HG02884 (cell line): ENCODE measurements at regions not wholly inside any gene's neighbourhood (a gene's known extent, or its start where the extent isn't known, plus 50 kb on each side); places are given as distances from the start of the nearest gene placed in this dataset.
"Not testable (repeated sequence)": the region's sequence is repeated elsewhere in the genome, so short reads cannot be mapped to it uniquely, and the experiment has no call there.

ENCODE experiments used
- ATAC-seq: cut with Tn5 transposase; IDR thresholded peaks from one replicate; pipeline ENCODE4 v1.9.1; 2021; ENCODE audit warnings: mild to moderate bottlenecking, moderate library complexity; ENCODE audit not compliant: unreplicated experiment

- ATAC-seq: no peak
These were observed 153.9 kb upstream of the CES5A start for GRCh38 chr16:56029026-56029425.

GRCh38 chr16:56022818-56023217, 147.6 kb upstream of the CES5A start:
- no peak for ATAC-seq

DNA sequence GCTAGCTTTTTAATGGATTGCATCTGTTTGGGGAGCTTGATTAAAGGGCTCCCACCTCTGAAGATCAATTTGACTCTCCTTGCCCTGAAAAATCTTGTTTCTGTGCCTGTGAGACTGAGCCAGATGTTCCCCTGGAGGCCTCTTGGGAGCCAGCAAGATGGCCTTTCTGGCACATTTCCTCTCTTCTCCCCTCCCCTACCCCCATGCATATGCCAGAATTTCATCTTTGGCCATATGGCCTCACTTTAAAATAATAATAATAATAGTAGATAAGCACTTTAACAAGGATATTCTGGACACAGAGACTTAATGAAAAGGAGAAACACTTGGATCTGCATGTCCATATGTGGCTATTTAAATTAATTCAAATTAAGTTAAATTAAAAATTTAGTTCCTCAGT, 144.1 kb upstream of the CES5A start:
- ATAC-seq: no peak

- ATAC-seq: no peak
These were observed 138.9 kb upstream of the CES5A start for GRCh38 chr16:56013962-56014552.

- no peak for ATAC-seq
These were observed 137.3 kb upstream of the CES5A start for GRCh38 chr16:56012482-56012811.

DNA sequence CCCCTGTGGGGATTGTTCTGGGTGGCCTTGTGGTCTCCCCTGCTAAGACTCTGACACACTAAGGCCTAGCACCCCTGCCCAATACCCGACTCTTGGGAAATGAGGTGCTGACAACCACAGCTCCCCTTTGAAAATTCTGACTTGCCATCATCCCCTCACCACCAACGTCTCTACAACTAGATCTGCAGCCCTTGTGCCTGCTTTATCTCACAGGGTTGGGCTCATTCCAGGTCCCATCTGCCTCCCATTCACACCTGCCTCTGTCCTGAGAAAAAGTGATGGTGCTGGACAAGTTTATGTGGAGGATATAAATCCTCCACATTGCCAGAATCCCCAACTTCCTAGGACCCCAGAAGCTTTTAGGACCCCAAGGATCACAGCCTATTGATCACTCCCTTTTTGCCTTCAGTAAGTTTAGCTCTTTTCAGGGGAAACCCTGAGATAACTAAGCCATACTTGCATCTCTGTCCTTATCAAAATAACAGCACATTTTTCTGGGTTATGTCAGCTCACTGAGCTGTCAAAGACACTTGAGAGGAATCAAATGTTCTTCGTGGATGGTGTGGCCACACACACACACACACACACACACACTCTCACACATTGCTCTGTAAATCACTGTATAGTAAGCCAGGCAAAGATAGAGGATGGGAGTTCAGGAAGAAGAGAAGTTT, 136.8 kb upstream of the CES5A start:
- ATAC-seq: no peak

DNA sequence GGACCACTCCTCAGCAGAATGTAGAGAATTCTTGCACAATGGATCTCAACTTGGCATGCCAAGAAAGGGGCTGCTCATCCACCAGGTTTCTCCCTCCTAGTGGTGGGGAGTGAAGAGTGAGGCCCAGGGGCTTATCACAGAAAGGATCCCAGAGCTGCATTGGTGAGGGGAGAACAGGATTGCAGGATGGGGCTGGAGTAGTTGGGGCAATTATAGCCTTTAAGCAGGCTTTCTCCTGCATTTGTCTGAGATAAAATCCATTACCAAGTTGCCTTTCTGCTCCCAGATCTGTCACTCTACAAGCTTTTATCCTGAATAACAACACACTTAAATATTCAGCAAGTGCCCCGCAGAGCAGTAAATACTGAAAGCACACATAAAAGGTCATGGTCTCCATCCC, 130.8 kb upstream of the CES5A start:
- ATAC-seq: no peak

- no peak for ATAC-seq
These were observed 124.5 kb upstream of the CES5A start for GRCh38 chr16:55999683-56000082.

- no peak for ATAC-seq
These were observed 117.9 kb upstream of the CES5A start for GRCh38 chr16:55993088-55993487.

GRCh38 chr16:55992551-55992950, 117.4 kb upstream of the CES5A start:
- no peak for ATAC-seq

DNA sequence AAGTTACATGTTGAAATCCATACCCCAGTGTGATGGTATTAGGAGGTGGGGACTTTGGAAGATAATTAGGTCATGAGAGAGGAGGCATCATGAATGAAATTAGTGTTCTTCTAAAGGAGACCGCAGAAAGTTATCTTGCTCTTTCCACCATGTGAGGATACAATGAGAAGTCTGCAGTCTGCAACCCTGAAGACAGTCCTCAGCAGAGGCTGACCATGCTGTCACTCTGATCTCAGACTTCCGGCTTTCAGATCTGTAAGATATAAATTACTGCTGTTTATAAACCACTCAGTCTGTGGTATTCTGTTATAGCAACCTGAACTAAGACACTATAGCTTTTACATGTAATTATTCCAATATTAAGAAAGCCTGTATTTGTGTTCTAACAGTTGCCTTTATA, 116.7 kb upstream of the CES5A start:
- no peak for ATAC-seq

GRCh38 chr16:55989569-55989907, 114.4 kb upstream of the CES5A start:
- ATAC-seq: no peak

DNA sequence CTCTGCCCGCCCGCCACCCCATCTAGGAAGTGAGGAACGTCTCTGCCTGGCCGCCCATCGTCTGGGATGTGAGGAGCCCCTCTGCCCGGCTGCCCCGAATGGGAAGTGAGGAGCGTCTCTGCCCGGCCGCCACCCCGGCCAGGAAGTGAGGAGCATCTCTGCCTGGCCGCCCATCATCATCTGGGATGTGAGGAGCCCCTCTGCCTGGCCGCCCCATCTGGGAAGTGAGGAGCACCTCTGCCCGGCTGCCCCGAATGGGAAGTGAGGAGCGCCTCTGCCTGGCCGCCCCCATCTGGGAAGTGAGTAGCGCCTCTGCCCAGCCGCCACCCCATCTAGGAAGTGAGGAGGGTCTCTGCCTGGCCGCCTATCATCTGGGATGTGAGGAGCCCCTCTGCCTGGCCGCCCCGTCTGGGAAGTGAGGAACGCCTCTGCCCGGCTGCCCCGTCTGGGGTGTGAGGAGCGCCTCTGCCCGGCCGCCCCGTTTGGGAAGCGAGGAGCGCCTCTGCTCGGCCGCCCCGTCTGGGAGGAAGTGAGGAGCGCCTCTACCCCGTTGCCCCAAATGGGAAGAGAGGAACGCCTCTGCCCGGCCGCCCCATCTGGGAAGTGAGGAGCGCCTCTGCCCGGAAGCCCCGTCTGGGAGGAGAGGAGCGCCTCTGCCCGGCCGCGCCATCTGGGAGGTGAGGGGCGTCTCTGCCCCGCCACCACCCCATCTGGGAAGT, 113.8 kb upstream of the CES5A start:
- not testable (repeated sequence) for ATAC-seq

DNA sequence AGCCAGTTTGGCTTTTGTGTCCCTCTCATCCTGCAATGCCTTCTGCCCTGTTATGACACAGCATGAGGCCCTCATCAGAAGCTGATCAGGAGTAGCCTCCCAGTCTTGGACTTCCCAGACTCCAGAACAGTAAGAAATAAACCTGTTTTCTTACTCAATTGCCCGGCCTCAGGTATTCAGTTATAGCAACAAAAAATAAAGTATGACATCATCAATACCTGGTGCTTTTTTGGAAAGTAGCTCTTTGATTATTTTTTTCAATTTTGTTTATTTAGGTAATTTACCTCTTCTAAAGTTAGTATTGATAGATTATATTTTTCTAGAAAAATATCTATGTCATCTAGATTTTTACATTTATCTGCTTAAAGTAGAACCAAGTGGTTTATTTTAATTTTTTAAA, 112.8 kb upstream of the CES5A start:
- no peak for ATAC-seq

DNA sequence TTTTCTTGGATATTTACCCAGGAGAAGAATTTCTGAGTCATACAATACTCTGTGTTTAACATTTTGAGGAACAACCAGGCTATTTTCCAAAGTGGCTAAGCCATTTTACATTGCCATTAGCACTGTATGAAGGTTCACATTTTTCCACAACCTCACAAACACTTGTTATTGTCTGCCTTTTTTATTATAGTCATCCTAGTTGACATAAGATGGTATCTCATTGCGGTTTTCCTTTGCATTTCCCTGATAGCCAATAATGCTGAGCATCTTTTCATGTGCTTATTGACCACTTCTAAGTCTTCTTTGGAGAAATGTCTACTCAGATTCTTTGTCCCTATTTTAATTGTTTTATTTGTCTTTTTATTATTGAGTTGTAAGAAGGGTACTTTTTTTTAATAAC, 107.4 kb upstream of the CES5A start:
- ATAC-seq: no peak

DNA sequence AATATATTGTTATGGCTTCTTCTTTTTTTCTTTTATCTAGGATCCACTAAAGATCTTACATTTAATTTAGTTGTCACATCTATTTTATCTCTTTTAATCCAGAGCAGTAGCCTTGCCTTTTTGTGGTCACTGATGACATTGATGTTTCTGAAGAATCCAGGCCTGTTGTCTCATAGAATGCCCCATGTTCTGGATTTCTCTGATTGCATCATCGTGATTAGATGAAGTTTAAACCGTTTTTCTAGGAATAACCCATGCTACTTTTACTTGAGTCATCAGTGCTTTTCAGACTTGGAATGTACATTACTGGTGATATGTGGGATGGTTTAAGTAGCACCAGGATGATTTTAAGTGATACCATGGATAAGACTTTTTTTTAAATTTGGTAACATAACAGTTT, 106.4 kb upstream of the CES5A start:
- no peak for ATAC-seq

DNA sequence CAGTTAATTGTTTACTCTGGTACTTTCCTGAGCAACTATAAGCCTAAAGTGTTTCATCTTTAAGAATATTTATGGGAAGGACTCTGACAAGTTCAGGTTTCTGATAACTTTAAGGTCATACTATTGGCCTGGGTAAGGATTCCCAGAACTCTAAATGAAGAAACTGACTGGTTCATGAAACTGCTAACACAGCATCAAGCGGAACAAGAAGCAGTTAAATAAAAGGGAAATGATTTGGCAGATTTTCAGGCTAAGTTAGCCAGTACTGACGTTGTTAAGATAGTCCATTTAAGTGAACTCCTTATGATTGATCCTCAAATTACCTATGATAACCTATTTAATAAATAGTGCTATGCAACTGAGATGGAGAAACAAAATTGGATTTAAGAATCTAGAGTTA, 101.6 kb upstream of the CES5A start:
- ATAC-seq: no peak

DNA sequence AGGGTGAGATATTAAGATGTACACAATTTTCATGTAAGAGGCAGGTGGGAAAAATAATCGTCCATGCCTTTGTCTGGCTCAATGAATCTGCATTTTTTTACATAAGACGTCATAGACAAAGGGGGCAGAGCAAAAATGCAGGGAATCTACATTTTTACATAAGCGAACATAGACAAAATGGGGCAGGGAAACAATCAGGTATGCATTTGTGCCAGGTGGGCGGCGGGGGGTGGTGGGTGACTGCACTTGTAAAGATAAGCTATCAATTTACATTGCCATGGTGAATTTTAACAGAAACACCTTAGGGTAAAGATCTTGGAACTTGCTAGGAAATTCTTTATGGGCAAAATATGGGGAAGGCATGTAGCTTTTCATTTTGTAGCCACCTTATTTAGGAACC, 96.3 kb upstream of the CES5A start:
- no peak for ATAC-seq

DNA sequence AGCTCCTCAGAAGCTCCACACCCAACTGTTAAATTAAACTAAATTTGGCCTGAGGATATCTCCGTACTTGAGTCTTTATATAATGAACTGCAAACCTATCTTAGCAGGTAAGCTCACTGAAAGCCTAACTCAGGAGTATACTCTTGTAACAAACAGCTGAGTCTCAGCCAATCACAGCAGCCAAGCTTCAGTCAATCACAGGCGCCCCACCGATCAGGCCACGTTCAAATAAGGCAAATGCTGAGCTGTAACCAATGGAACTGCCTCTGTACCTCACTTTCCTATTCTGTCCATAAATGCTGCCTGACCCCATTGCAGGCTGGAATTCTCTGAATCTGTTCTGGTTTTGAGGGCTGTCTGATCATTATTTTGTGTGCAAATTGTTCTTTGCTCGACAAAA, 93.0 kb upstream of the CES5A start:
- ATAC-seq: no peak

DNA sequence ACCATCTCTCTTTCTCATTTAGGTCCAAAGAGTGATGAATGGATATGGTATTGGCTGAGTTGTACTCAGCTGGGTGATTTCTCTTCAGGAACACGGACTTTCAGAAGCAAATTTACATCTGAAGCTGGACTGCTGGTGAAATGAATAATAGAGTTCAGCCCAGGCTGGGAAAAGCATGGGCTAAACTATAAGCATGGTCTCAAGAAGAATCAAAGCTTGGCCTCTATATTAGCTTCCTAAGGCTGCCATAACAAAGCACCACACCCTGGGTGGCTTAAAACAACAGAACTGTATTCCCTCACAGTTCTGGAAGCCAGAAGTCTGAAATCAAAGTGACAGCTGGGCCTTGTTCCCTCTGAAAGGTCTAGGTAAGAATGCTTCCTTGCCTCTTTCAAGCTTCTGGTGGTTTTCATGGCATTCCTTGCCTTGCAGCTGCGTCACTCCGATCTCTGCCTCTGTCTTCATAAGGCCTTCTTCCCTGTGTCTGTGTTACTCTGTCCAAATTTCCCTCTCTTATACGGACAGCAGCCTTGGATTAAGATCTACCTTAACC, 89.8 kb upstream of the CES5A start:
- ATAC-seq: no peak

DNA sequence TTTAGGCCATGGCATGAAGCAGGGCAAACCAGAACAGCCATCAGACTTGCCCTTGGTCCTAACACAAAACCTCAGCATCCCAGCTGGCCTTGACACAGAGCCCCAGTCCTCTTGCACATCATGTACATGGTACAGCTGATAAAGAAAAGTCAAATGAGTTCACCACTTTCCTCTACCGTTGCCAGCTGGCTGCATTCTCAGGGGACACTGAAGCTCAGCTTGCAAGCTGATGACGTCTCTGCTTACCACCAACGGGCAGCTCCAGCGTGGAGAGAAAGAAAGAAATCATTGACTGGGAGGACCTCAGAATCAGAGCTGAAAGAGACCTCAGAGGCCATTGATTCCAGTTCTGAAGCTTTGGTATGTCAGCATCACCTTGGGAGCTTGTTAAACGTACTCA, 80.7 kb upstream of the CES5A start:
- ATAC-seq: no peak

GRCh38 chr16:55955424-55955823, 80.3 kb upstream of the CES5A start:
- no peak for ATAC-seq
